ENCODE measurements at regions not wholly inside any gene's neighbourhood (a gene's known extent, or its start where the extent isn't known, plus 50 kb on each side); places are given as distances from the start of the nearest gene placed in this dataset.

GRCh38 chr16:73412416-73412815 is 364.5 kb upstream of the ZFHX3 start:
- H4K20me1 ChIP-seq (ENCODE audit: insufficient read depth, low read length) = no peaks in the 10 kb centered on the region
- no peaks in the 10 kb centered on the region for H3K36me3 ChIP-seq (ENCODE audit: insufficient read depth, low read length)
- no peak for TF ChIP-seq EZH2 (IDR thresholded peaks at IDR 0.05; ENCODE audit: borderline replicate concordance, low read length)
- no peak for TF ChIP-seq CTCF (IDR thresholded peaks at IDR 0.05; ENCODE audit: low read length)
- no peaks in the 10 kb centered on the region for H3F3A ChIP-seq (ENCODE audit: insufficient read depth, low read length)
- no peaks in the 10 kb centered on the region for H3K79me2 ChIP-seq (ENCODE audit: insufficient read depth, low read length)
- H2AFZ ChIP-seq (ENCODE audit: low read length) = no peak overlapping the region
- no peaks in the 10 kb centered on the region for H3K9me2 ChIP-seq (ENCODE audit: low read depth, low read length)
- no peaks in the 10 kb centered on the region for H3K4me1 ChIP-seq (ENCODE audit: insufficient read depth, low read length, severe bottlenecking)
- no peak overlapping the region for H3K27ac ChIP-seq (ENCODE audit: low read depth, low read length, poor library complexity, severe bottlenecking)
- H3K27me3 ChIP-seq (ENCODE audit: insufficient read depth, low read length) = no peaks in the 10 kb centered on the region
- no peak overlapping the region for H3K4me3 ChIP-seq (ENCODE audit: low read depth, low read length, poor library complexity, severe bottlenecking)
- no peak overlapping the region for H3K4me2 ChIP-seq (ENCODE audit: low read length)
- no peak overlapping the region for H3K9ac ChIP-seq (ENCODE audit: low read length)
- H3K9me3 ChIP-seq (ENCODE audit: low read length) = no peaks in the 10 kb centered on the region

- no peak overlapping the region for H3K4me3 ChIP-seq (ENCODE audit: low read depth, low read length, poor library complexity, severe bottlenecking)
- no peak overlapping the region for H3K9ac ChIP-seq (ENCODE audit: low read length)
- no peaks in the 10 kb centered on the region for H3K9me3 ChIP-seq (ENCODE audit: low read length)
- H3K27me3 ChIP-seq (ENCODE audit: insufficient read depth, low read length) = peaks cover 3% of the 10 kb centered on the region; the same call in 1 of the 2 replicates
- no peaks in the 10 kb centered on the region for H3K79me2 ChIP-seq (ENCODE audit: insufficient read depth, low read length)
- H3K4me2 ChIP-seq (ENCODE audit: low read length) = no peak overlapping the region
- H2AFZ ChIP-seq (ENCODE audit: low read length) = no peak overlapping the region
- H3K9me2 ChIP-seq (ENCODE audit: low read depth, low read length) = no peaks in the 10 kb centered on the region
- H3K27ac ChIP-seq (ENCODE audit: low read depth, low read length, poor library complexity, severe bottlenecking) = no peak overlapping the region
- H4K20me1 ChIP-seq (ENCODE audit: insufficient read depth, low read length) = no peaks in the 10 kb centered on the region
- no peaks in the 10 kb centered on the region for H3F3A ChIP-seq (ENCODE audit: insufficient read depth, low read length)
- H3K4me1 ChIP-seq (ENCODE audit: insufficient read depth, low read length, severe bottlenecking) = no peaks in the 10 kb centered on the region
- H3K36me3 ChIP-seq (ENCODE audit: insufficient read depth, low read length) = no peaks in the 10 kb centered on the region
- TF ChIP-seq EZH2 (IDR thresholded peaks at IDR 0.05; ENCODE audit: borderline replicate concordance, low read length) (no peak), CTCF (IDR thresholded peaks at IDR 0.05; ENCODE audit: low read length) (no peak)
These were observed 360.8 kb upstream of the ZFHX3 start for GRCh38 chr16:73408716-73409115.

GRCh38 chr16:73408311-73408710 is 360.4 kb upstream of the ZFHX3 start:
- no peaks in the 10 kb centered on the region for H3K4me1 ChIP-seq (ENCODE audit: insufficient read depth, low read length, severe bottlenecking)
- peaks cover 3% of the 10 kb centered on the region; the same call in 1 of the 2 replicates for H3K27me3 ChIP-seq (ENCODE audit: insufficient read depth, low read length)
- no peaks in the 10 kb centered on the region for H4K20me1 ChIP-seq (ENCODE audit: insufficient read depth, low read length)
- H3K4me3 ChIP-seq (ENCODE audit: low read depth, low read length, poor library complexity, severe bottlenecking) = no peak overlapping the region
- H3F3A ChIP-seq (ENCODE audit: insufficient read depth, low read length) = no peaks in the 10 kb centered on the region
- no peak overlapping the region for H3K4me2 ChIP-seq (ENCODE audit: low read length)
- no peaks in the 10 kb centered on the region for H3K9me2 ChIP-seq (ENCODE audit: low read depth, low read length)
- no peaks in the 10 kb centered on the region for H3K79me2 ChIP-seq (ENCODE audit: insufficient read depth, low read length)
- H3K9me3 ChIP-seq (ENCODE audit: low read length) = no peaks in the 10 kb centered on the region
- no peak overlapping the region for H2AFZ ChIP-seq (ENCODE audit: low read length)
- H3K36me3 ChIP-seq (ENCODE audit: insufficient read depth, low read length) = no peaks in the 10 kb centered on the region
- TF ChIP-seq CTCF (IDR thresholded peaks at IDR 0.05; ENCODE audit: low read length) (no peak), EZH2 (IDR thresholded peaks at IDR 0.05; ENCODE audit: borderline replicate concordance, low read length) (no peak)
- no peak overlapping the region for H3K27ac ChIP-seq (ENCODE audit: low read depth, low read length, poor library complexity, severe bottlenecking)
- no peak overlapping the region for H3K9ac ChIP-seq (ENCODE audit: low read length)
